SK-N-SH (cell line): ENCODE measurements at regions not wholly inside any gene's neighbourhood (a gene's known extent, or its start where the extent isn't known, plus 50 kb on each side); places are given as distances from the start of the nearest gene placed in this dataset.

ENCODE experiments used
- CTCF ChIP-seq: fragments of 200-600 bp; sonication (generic); IDR thresholded peaks from 2 replicates; pipeline ENCODE4 v1.6.1; 2017; ENCODE audit warnings: antibody characterized with exemption, mild to moderate bottlenecking, moderate library complexity
- GABPA ChIP-seq: IDR thresholded peaks from 2 replicates; pipeline ENCODE4 v1.4.0; 2012; ENCODE audit warnings: low read depth, mild to moderate bottlenecking
- RAD21 ChIP-seq: IDR thresholded peaks from 2 replicates; pipeline ENCODE4 v1.6.1; 2012; ENCODE audit warnings: mild to moderate bottlenecking, low read length
- TAF1 ChIP-seq: IDR thresholded peaks from 2 replicates; pipeline ENCODE4 v1.6.1; 2012; ENCODE audit warnings: low read depth, mild to moderate bottlenecking, low read length, moderate library complexity, borderline replicate concordance
- TCF12 ChIP-seq: IDR thresholded peaks from 2 replicates; pipeline ENCODE4 v1.4.0; 2012

- TF ChIP-seq TCF12 (no peak), CTCF (no peak), GABPA (no peak), RAD21 (no peak), TAF1 (no peak)
Observed at GRCh38 chr22:19657252-19658056, 56.8 kb upstream of the SEPTIN5 start.
